DMS114 treated with DMSO at 0.1 percent for 48 hours (cell line): ENCODE measurements at regions not wholly inside any gene's neighbourhood (a gene's known extent, or its start where the extent isn't known, plus 50 kb on each side); places are given as distances from the start of the nearest gene placed in this dataset.

Experiments used
- DNase-seq: peaks from one replicate; lab custom pipeline; 2025; ENCODE audit not compliant: unreplicated experiment; lab: John Stamatoyannopoulos, UW

GRCh38 chr14:89498878-89499277 lies 81.8 kb upstream of the FOXN3 start:
- DNase-seq, result no peak

- DNase-seq, result no peak
Observed at GRCh38 chr14:89495718-89496117, 78.7 kb upstream of the FOXN3 start.

DNA sequence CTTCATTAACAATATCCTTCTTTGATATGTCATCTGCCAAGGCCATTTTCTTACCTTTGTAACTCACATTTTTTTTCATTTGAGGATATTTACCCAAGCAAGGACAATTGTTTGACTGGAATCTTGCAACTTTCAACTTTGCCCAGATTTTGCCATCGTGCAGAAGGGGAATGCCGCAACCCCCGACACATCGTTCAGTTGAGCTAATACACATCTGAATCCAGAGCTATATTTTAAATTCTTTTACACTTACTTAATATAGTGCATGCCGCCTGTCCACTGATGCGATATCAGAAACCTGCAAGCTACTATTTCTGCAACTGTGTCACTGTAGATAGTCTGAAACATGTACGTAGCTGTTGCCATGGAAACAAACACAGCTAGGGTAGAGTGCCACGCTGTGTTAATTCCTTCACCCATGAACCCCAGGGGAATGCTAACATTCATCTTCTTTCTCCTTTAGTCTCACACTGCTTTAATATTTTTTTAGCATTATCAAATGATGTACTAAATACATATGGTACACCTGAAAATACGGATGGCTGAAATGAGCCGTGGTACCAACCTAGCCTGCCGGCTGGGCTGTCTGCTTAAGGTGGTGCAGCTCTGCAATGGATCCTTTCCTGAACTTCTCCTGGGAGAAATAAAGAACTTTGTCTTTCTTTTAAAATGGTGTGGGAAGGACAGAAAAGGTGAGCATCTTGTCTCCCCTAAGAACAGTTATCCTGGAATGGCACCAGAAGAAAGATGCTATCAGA lies 77.0 kb upstream of the FOXN3 start:
- no peak for DNase-seq

GRCh38 chr14:89493406-89493805 lies 76.4 kb upstream of the FOXN3 start:
- DNase-seq, result no peak

DNA sequence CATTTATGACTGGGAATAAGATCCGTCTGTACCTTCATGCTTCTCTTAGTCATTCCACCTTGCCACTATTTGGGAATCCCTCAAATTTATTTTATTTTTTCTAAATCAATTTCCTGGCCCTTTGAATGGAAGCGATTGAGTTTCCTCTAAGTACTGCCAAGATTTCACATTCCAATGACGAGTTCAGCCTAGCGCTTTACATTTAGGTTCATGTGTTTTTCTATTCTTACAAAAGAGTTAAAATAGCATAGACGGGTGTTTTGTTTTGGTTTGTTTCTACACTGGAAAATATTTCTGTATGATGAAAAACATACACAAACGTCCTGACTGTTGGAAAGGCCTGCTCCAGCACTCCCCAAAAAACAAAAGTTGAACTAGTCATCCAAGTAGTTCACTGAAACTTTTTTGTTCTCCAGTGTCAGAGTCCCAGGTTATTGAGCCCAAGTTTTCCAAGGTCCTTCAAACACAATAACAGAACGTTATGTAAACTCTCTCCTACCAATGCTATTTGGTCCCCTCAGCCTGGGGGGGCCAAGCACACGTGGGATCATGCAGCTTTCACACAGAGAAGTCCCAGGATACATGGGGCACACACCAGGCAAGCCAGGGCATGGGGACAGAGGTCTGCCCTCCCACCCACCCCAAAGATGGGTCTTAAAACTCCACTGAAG lies 74.8 kb upstream of the FOXN3 start:
- DNase-seq, result no peak

DNA sequence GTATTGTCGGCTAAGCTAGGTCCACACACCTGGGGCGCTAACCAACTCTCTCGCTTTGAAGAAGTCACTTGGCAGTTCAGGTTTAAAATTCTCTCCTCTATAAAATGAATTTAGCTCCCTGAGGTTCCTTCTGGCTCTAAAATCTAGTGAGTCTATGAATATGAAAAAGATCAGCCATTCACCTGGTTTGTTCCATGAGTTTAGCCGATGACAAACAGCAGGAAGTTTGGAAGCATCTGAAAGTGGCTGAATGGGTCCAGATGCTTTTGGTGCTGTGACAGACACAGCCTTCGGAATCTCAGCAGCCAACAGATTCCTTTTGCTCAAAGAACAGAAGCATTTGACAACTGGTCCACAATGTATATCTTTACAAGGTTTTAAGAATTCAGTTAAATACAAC lies 73.4 kb upstream of the FOXN3 start:
- DNase-seq, result no peak

GRCh38 chr14:89489761-89490437 lies 72.9 kb upstream of the FOXN3 start:
- DNase-seq, result no peak

GRCh38 chr14:89486961-89487360 lies 69.9 kb upstream of the FOXN3 start:
- no peak for DNase-seq

GRCh38 chr14:89486505-89486904 lies 69.5 kb upstream of the FOXN3 start:
- no peak for DNase-seq

- no peak for DNase-seq
Observed at GRCh38 chr14:89485264-89485663, 68.2 kb upstream of the FOXN3 start.

GRCh38 chr14:89484051-89484844 lies 67.2 kb upstream of the FOXN3 start:
- no peak for DNase-seq

GRCh38 chr14:89481196-89481595 lies 64.2 kb upstream of the FOXN3 start:
- DNase-seq, result no peak

- DNase-seq, result no peak
Observed at GRCh38 chr14:89480278-89480677, 63.2 kb upstream of the FOXN3 start.

- DNase-seq, result no peak
Observed at GRCh38 chr14:89479802-89480201, 62.8 kb upstream of the FOXN3 start.

DNA sequence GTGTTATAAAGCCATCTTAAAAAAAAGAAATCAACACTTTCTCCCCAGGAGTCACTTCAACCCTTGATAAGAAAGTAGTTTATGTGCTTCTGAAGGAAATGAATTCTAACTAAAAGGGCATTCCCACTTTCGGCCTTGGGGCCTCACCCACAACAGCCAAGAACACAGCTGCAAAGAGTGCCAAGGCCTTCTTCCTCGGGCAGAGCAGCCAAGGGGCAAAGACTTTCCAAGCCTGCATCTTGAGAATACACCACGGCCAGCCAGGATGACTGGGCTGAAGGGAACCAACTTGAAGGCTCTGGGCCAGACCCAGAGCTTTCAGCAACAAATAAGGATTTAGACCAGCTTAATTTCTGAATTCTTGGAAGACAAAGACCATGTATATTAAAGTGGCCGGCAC lies 60.4 kb upstream of the FOXN3 start:
- no peak for DNase-seq

DNA sequence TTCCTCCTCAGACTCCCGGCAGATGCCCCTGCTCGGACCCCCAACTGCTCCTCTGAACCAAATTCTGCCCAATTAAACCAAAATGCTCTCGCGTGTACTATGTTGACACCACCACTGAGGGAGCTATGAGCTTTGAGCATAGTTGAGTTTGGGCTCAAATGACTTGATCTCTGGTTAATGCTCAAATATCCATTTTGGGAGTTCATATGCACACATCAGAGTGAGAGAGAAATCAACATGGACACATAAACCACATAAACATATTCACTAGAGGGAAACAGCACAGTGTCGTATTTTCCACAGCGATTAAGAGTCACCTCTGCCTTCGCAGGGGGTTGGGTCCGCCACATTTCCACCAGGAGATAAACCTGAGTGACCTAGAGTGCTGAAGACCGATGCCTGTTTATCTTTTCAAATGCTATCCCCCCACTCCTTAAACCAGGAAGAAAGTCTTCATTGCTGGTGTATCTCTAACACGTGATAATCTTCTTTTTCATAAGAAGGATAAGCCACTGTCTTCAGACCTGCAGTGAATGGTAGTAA lies 59.4 kb upstream of the FOXN3 start:
- DNase-seq, result no peak

DNA sequence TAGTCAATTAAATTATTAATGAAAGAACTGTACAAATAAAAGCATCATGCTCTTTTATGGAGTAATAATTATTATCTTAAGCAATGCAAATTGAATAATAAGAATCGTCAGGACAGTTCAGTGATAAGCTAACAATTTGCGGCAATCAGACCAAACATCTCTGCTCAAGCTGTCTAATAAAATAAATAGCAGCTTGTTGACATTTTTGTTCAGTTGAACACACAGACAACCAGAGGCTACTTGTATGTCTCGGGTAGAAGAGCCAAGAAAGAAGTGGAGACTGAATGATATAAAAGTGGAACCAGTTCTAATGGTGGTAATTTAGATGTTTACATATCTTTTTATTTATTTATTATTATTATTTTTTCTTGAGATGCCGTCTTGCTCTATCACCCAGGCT lies 57.4 kb upstream of the FOXN3 start:
- no peak for DNase-seq

DNA sequence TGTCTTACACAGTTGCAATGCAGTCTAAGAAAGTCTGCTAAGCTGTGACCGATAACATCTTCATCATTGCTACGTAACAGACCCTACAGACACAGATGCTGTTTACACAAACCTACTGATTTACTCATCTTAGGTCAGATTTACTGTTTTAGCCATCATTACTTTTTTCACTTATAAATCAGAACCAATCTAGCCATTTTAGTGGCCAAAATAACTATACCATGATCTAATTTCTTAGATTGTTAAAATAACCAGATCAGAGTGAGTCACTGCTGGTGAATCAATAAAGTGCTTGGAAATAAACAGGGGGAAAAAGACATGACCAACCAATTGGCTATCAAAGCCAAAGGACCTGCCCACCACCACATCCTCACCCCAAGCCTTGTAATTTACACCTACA lies 57.0 kb upstream of the FOXN3 start:
- no peak for DNase-seq

DNA sequence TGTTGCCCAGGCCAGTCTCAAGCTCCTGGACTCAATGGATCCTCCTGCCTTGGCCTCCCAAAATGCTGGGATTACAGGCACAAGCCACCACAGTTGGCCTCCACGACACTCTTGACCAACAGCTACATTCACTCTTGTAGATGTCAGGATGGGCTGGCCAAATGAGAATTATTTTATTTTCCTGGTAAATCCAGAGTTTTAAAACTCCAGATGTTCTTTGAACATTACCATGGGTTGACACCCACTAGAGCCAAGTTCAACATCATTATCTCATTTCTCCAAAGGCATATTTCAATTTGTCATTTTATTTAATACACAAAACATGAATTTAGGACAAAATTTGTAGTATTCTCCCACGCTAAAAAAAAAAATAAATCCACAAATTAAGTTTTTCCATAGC lies 56.5 kb upstream of the FOXN3 start:
- DNase-seq, result no peak

DNA sequence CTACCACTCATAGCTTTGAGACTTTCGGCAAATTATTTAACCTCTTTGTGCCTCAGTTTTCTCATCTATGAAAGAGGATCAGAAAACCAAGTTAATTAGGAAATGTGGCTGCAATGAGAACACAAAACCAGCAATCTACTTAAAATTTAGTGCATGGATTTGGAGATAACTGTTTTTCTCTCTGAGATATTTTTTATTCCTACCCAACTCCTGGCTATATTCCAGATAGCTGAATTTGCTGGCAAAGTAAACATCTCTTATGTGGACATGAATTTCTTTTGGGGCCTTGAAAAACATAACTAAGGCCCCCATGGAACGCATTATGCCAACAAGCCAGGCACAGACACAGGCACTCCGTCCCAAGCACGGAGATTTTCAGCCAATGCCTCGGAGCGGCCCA lies 53.4 kb upstream of the FOXN3 start:
- DNase-seq, result no peak
